Osteocyte (in vitro differentiated cells): ENCODE measurements at regions not wholly inside any gene's neighbourhood (a gene's known extent, or its start where the extent isn't known, plus 50 kb on each side); places are given as distances from the start of the nearest gene placed in this dataset.

Source experiments
- DNase-seq: peaks from one replicate; pipeline ENCODE4 v3.0.0; 2021; ENCODE audit warnings: mixed read lengths; ENCODE audit not compliant: unreplicated experiment; ENCODE audit errors: extremely low spot score
- H3K27ac Mint-ChIP-seq: one replicate; pipeline ENCODE4 v1.8.0; 2021; ENCODE audit warnings: mild to moderate bottlenecking, mixed read lengths; ENCODE audit not compliant: unreplicated experiment
- H3K27me3 Mint-ChIP-seq: one replicate; pipeline ENCODE4 v1.8.0; 2021; ENCODE audit warnings: mixed read lengths; ENCODE audit not compliant: unreplicated experiment
- H3K36me3 Mint-ChIP-seq: one replicate; pipeline ENCODE4 v1.8.0; 2021; ENCODE audit warnings: mixed read lengths; ENCODE audit not compliant: unreplicated experiment
- H3K4me1 Mint-ChIP-seq: one replicate; pipeline ENCODE4 v1.8.0; 2021; ENCODE audit warnings: mixed read lengths; ENCODE audit not compliant: unreplicated experiment
- H3K4me3 Mint-ChIP-seq: one replicate; pipeline ENCODE4 v1.8.0; 2021; ENCODE audit warnings: mild to moderate bottlenecking, moderate library complexity, mixed read lengths; ENCODE audit not compliant: unreplicated experiment
- H3K9me3 Mint-ChIP-seq: one replicate; pipeline ENCODE4 v1.8.0; 2021; ENCODE audit warnings: mixed read lengths; ENCODE audit not compliant: unreplicated experiment
- CTCF ChIP-seq: fragments of 200-600 bp; sonication (generic); IDR thresholded peaks from 2 replicates; pipeline ENCODE4 v1.5.0; 2021; ENCODE audit warnings: antibody characterized with exemption, mild to moderate bottlenecking, moderate library complexity

GRCh38 chr4:22315628-22316027, 200.2 kb downstream of the ADGRA3 start:
- no peak for DNase-seq
- Mint-ChIP-seq H3K27me3 (peaks cover 8% of the 10 kb centered on the region), H3K27ac (no peak overlapping the region), H3K36me3 (no peaks in the 10 kb centered on the region), H3K4me1 (no peaks in the 10 kb centered on the region), H3K9me3 (no peaks in the 10 kb centered on the region), H3K4me3 (no peak overlapping the region)
- no peak for TF ChIP-seq CTCF

- Mint-ChIP-seq H3K9me3 (no peaks in the 10 kb centered on the region), H3K4me1 (no peaks in the 10 kb centered on the region), H3K27ac (no peak overlapping the region), H3K27me3 (peaks cover 8% of the 10 kb centered on the region), H3K4me3 (no peak overlapping the region), H3K36me3 (no peaks in the 10 kb centered on the region)
- DNase-seq = no peak
- no peak for TF ChIP-seq CTCF
These were observed 201.9 kb downstream of the ADGRA3 start for GRCh38 chr4:22313976-22314375.

- Mint-ChIP-seq H3K4me1 (no peaks in the 10 kb centered on the region), H3K4me3 (no peak overlapping the region), H3K27me3 (peaks cover 8% of the 10 kb centered on the region), H3K36me3 (no peaks in the 10 kb centered on the region), H3K9me3 (no peaks in the 10 kb centered on the region), H3K27ac (no peak overlapping the region)
- no peak for TF ChIP-seq CTCF
- no peak for DNase-seq
These were observed 203.8 kb downstream of the ADGRA3 start for GRCh38 chr4:22312113-22312512.

- no peaks in the 10 kb centered on the region for H3K27me3 Mint-ChIP-seq
- TF ChIP-seq CTCF = no peak
- H3K27ac Mint-ChIP-seq = no peak overlapping the region
- H3K36me3 Mint-ChIP-seq = no peaks in the 10 kb centered on the region
- H3K9me3 Mint-ChIP-seq = peaks cover 7% of the 10 kb centered on the region
- H3K4me3 Mint-ChIP-seq = no peak overlapping the region
- DNase-seq = no peak
- no peaks in the 10 kb centered on the region for H3K4me1 Mint-ChIP-seq
These were observed 214.6 kb downstream of the ADGRA3 start for GRCh38 chr4:22301253-22301652.

- no peak for DNase-seq
- Mint-ChIP-seq H3K4me1 (no peaks in the 10 kb centered on the region), H3K27me3 (no peaks in the 10 kb centered on the region), H3K27ac (no peak overlapping the region), H3K4me3 (no peak overlapping the region), H3K36me3 (no peaks in the 10 kb centered on the region), H3K9me3 (peaks cover 7% of the 10 kb centered on the region)
- TF ChIP-seq CTCF = no peak
These were observed 216.2 kb downstream of the ADGRA3 start for GRCh38 chr4:22299678-22300077.
